ENCODE measurements at regions not wholly inside any gene's neighbourhood (a gene's known extent, or its start where the extent isn't known, plus 50 kb on each side); places are given as distances from the start of the nearest gene placed in this dataset.

DNA sequence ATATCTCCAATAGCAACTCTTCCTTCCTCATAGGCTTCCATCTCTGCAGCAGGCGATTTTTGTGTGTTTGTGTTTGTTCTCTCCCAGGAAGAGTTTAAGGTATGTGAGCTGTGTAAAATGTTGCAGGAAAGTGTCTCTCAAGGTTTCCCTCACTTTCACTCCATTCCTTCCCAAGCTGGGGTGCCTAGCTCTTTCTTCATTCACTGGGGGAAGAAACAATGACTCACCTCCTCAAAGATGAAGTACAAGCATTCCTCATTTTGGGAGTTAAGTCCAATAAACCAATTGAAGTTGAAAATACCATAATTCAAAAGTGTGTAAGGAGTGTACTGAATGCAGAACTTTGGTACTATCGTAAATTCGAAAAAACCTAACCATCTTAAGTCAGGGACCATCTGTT is 422.7 kb upstream of the CFAP20DC start:
- Histone ChIP-seq H3K4me1 (ENCODE audit: control insufficient read depth in 1 of 2, low read depth in 2 of 2) (no peaks in the 10 kb centered on the region), H3K9me3 (no peaks in the 10 kb centered on the region), H3K27ac (no peak overlapping the region), H3K27me3 (replicated peaks; ENCODE audit: insufficient read depth) (no peaks in the 10 kb centered on the region), H3K36me3 (no peaks in the 10 kb centered on the region), H3K4me3 (no peak overlapping the region)
- TF ChIP-seq, protein P1, sequence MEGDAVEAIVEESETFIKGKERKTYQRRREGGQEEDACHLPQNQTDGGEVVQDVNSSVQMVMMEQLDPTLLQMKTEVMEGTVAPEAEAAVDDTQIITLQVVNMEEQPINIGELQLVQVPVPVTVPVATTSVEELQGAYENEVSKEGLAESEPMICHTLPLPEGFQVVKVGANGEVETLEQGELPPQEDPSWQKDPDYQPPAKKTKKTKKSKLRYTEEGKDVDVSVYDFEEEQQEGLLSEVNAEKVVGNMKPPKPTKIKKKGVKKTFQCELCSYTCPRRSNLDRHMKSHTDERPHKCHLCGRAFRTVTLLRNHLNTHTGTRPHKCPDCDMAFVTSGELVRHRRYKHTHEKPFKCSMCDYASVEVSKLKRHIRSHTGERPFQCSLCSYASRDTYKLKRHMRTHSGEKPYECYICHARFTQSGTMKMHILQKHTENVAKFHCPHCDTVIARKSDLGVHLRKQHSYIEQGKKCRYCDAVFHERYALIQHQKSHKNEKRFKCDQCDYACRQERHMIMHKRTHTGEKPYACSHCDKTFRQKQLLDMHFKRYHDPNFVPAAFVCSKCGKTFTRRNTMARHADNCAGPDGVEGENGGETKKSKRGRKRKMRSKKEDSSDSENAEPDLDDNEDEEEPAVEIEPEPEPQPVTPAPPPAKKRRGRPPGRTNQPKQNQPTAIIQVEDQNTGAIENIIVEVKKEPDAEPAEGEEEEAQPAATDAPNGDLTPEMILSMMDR (IDR thresholded peaks at IDR 0.05), result no peak
- no peak for DNase-seq (ENCODE audit: low spot score)
- no peak for ATAC-seq (ENCODE audit: insufficient number of reproducible peaks, low FRiP score, low read depth)

DNA sequence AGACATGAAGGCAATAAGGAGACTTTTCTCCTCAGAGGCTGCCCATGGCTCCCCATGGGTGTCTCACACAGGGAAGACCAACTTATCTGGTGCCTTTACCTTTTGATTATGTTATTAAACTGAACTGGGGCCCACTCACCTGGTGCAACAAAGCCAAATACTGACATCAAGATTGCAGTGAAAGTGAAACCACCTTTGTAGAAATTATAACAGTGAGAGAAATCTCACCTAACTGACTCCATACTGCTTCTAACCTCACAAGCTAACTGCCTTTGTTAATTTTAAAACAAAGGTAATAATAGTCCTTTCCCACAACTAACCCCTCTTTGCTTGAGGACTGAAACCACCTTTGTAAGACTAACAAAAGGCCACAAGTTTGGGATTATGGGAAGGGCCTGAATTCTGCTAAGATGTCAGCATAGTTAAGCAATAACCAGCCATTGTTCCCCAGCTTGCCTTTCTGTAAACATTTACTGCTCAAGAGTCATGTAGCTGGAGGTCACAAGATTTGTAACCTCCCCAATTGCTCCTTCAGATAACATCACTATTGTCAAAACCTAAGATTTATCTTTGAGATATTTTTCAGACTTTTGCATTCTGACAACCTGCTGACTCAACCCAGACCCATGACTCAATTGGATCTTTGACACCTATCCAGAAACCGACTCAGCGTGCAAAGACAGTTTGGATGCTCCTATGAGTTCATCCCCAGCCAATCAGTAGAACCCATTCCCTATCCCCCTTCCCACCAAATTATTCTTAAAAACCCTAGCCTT is 420.3 kb upstream of the CFAP20DC start:
- ATAC-seq (ENCODE audit: insufficient number of reproducible peaks, low FRiP score, low read depth) (no peak), DNase-seq (ENCODE audit: low spot score) (no peak)
- TF ChIP-seq, protein P1 (IDR thresholded peaks at IDR 0.05), result no peak
- Histone ChIP-seq H3K27ac (no peak overlapping the region), H3K9me3 (no peaks in the 10 kb centered on the region), H3K4me3 (no peak overlapping the region), H3K27me3 (replicated peaks; ENCODE audit: insufficient read depth) (no peaks in the 10 kb centered on the region), H3K36me3 (no peaks in the 10 kb centered on the region), H3K4me1 (ENCODE audit: control insufficient read depth in 1 of 2, low read depth in 2 of 2) (no peaks in the 10 kb centered on the region)

DNA sequence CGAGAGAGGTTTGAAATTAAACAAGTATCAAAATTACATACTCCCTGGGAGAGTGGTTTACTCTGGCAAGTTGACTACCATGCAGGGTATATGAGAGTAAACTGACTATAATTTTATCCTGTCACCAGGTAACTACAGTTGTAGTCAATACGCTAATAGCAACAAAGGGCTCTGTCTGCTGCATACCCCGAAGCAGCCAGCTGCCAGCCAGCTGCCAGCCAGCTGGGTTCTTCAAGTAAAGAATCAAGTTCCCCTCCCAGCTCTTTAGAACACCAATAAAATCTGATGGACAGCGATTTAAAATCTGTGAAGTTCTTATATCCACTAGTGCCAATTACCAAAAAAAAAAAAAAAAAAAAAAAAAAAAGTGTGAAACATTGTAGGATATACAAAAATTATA is 417.7 kb upstream of the CFAP20DC start:
- H3K4me3 ChIP-seq, result no peak overlapping the region
- DNase-seq (ENCODE audit: low spot score), result no peak
- ATAC-seq (ENCODE audit: insufficient number of reproducible peaks, low FRiP score, low read depth), result no peak
- TF ChIP-seq, protein P1 (IDR thresholded peaks at IDR 0.05), result no peak
- no peaks in the 10 kb centered on the region for H3K4me1 ChIP-seq (ENCODE audit: control insufficient read depth in 1 of 2, low read depth in 2 of 2)
- H3K36me3 ChIP-seq, result no peaks in the 10 kb centered on the region
- H3K27me3 ChIP-seq (replicated peaks; ENCODE audit: insufficient read depth), result no peaks in the 10 kb centered on the region
- H3K9me3 ChIP-seq, result no peaks in the 10 kb centered on the region
- H3K27ac ChIP-seq, result no peak overlapping the region

DNA sequence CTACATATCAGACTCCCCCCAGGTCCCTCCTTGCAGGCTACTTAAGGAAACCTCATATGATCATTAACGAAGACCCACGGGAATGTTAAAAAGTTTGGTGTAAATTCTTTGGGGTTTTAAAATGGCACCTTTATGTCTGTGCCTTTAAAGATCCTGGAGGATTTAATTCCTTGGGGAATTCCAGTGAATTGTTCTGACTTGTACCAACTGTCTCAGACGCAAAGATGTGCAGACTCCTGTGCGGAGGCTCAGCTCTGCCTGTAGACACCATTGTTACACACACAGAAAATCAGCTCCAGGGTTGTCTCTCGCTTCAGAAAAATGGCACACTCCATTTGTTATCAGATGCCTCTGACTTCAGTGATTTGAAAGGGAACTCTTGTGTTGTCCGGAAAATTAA is 414.4 kb upstream of the CFAP20DC start:
- ATAC-seq (ENCODE audit: insufficient number of reproducible peaks, low FRiP score, low read depth) (no peak), DNase-seq (ENCODE audit: low spot score) (no peak)
- Histone ChIP-seq H3K27me3 (replicated peaks; ENCODE audit: insufficient read depth) (no peaks in the 10 kb centered on the region), H3K27ac (no peak overlapping the region), H3K9me3 (no peaks in the 10 kb centered on the region), H3K36me3 (no peaks in the 10 kb centered on the region), H3K4me3 (no peak overlapping the region), H3K4me1 (ENCODE audit: control insufficient read depth in 1 of 2, low read depth in 2 of 2) (no peaks in the 10 kb centered on the region)
- TF ChIP-seq, protein P1 (IDR thresholded peaks at IDR 0.05), result no peak

DNA sequence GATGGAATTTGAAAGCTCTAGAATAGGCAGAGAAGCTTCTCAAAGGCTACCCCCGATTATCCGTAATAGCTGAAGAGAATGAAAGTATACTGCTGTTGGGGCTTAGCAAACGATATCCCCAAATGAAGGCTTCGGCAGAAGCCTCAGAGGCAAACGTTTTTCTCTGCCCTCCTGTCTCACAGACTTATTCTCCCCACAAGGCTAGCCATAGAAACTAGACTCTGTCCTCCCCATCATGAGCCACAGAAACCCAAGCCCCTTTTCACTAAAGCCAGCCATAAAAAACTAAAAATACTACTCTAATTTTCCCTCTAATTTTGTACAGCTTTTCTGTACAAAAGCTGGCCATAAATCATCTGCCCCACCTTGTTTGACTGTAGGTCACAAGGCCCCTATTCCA is 413.4 kb upstream of the CFAP20DC start:
- Histone ChIP-seq H3K27me3 (replicated peaks; ENCODE audit: insufficient read depth) (no peaks in the 10 kb centered on the region), H3K4me3 (no peak overlapping the region), H3K9me3 (no peaks in the 10 kb centered on the region), H3K27ac (no peak overlapping the region), H3K4me1 (ENCODE audit: control insufficient read depth in 1 of 2, low read depth in 2 of 2) (no peaks in the 10 kb centered on the region), H3K36me3 (no peaks in the 10 kb centered on the region)
- DNase-seq (ENCODE audit: low spot score), result no peak
- TF ChIP-seq, protein P1 (IDR thresholded peaks at IDR 0.05), result no peak
- no peak for ATAC-seq (ENCODE audit: insufficient number of reproducible peaks, low FRiP score, low read depth)
